Dedifferentiated amniotic fluid mesenchymal stem cell (primary cell): ENCODE measurements at regions not wholly inside any gene's neighbourhood (a gene's known extent, or its start where the extent isn't known, plus 50 kb on each side); places are given as distances from the start of the nearest gene placed in this dataset.

Source experiments
- DNase-seq: peaks from one replicate; pipeline ENCODE4 v3.0.0-alpha.2; 2016; ENCODE audit errors: extremely low spot score

GRCh38 chr5:58151414-58151813 is 308.5 kb downstream of the PLK2 start:
- no peak for DNase-seq

GRCh38 chr5:58150926-58151325 is 309.0 kb downstream of the PLK2 start:
- DNase-seq, result no peak

GRCh38 chr5:58149746-58150145 is 310.1 kb downstream of the PLK2 start:
- no peak for DNase-seq

DNA sequence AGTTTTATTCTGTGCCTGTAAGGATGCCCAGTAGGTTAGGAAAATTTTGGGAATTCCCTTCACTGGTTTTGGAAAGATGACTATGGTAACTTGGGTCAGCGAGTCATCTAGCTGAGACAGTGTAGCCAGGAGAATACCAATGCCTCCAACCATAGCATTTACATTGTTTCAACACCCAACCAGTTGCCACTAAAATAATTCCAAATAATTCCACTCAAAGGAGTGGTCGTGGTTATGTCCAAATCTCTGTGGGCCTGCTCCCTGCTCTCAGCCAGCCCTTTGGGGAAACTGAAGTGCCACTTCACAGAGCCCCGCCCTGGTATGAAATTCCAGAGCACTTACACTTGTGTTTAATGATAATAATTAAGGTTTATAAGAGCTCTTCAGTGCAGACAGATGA is 310.5 kb downstream of the PLK2 start:
- DNase-seq, result no peak

GRCh38 chr5:58148254-58148775 is 311.6 kb downstream of the PLK2 start:
- peak; percentile 45 for DNase-seq

- DNase-seq, result no peak
These were observed 314.4 kb downstream of the PLK2 start for GRCh38 chr5:58145397-58145934.

- no peak for DNase-seq
These were observed 316.2 kb downstream of the PLK2 start for GRCh38 chr5:58143727-58144126.

GRCh38 chr5:58143181-58143580 is 316.7 kb downstream of the PLK2 start:
- DNase-seq, result no peak

GRCh38 chr5:58138791-58139190 is 321.1 kb downstream of the PLK2 start:
- DNase-seq, result no peak

DNA sequence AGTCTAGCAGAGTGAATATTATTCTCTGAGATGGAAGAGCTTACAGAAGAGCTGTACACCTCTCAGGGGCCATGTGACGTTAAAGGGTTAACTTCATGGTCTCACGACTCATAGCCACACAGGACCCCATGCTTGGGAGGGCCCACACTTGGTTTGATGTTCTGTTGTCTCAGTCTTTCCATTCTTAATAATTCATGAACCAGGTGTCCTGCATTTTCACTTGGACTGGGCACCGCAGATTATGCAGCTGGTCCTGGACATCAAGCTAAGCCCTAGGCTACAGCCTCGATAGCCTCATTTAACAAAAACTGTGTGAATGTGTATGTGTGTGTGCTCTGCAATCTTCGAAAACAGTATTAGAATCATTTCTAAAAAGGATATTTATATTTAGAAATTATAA is 323.5 kb downstream of the PLK2 start:
- no peak for DNase-seq

DNA sequence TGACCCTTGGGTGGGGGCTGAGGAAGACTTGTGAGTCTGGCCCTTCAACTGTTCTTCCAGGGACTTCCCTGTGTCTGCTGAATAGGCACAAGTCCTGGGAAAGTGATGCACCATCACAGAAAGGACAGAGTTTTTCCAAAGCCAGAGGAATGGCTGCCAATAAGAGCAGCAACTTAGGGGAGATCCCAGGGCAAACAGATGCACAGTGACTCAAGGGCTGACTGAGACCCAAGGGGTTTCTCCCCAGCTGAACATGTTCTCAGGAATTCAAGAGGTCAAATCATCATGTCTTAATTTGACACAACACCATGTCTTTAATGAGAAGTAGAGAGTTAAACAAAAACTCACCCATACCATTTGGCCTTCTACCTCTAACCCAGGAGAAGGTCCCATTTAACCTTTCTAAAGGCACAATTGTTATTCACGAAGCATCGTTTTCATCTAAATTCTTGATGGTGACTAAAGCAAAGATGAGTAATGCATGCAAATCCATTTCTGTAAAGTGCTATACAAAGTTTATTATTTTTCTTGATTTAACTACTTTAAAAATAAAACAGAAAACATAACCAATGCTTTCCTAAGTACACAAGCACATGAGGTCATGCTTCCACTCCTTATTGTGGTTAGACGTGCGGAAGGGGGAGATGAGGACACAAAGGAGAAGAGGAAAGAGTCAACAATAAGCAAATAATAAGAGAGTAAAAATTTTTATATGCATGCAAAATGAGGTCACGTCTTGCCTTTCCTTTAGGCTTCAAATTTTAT is 324.1 kb downstream of the PLK2 start:
- DNase-seq, result no peak

DNA sequence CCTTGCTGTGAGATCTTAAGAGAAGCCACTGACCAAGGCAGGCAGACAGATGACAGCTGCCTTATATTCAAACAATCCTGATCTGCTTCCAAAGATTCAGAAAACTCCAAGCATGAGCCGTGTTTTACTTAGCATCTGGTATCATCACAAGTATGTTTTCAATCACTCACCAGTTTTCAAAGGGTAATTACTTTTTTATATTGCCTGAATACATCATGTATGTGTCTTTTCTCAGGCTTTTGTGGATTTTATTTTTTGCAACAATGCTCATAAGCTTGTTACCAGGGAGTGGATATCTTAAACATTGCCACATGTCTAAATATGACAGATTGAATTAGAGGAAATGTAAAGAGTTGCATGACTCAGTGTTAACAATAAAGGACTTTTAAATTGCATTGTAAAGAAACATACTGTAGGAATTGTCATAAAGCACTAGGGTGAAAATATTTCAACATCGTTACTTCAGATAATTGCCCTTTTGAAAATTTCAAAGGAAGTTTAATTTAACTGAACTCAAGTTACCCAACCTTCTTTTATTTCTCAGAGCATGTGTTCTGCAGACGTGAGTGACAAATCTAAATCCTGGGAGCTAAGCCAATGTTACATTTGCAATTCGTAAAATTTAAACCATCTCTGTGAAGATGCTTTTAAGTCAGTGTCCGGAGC is 326.1 kb downstream of the PLK2 start:
- DNase-seq, result peak; percentile 82

DNA sequence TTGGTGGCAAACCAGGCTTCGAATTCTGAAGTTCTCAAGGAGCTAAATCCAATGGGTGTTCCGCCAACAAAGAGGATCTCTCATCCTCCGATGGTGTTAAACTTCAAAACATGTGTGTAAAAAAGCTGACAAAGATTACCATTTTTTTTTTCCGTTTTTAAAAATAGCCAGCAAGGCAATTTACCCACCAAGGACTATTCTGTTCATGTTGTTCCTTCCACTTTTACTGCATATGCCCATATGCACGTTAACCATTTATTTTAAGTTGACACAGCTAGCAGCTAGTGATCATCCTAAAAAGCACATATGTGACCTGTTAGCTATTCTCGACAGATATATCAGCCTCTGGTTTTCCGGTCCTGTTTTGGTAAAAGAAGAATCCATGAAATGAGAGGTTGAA is 326.7 kb downstream of the PLK2 start:
- no peak for DNase-seq

- DNase-seq, result no peak
These were observed 332.3 kb downstream of the PLK2 start for GRCh38 chr5:58127255-58128220.

- DNase-seq, result no peak
These were observed 336.4 kb downstream of the PLK2 start for GRCh38 chr5:58123501-58123900.

- DNase-seq, result no peak
These were observed 337.0 kb downstream of the PLK2 start for GRCh38 chr5:58122848-58123392.

GRCh38 chr5:58122157-58122556 is 337.7 kb downstream of the PLK2 start:
- DNase-seq, result no peak

GRCh38 chr5:58121391-58121790 is 338.5 kb downstream of the PLK2 start:
- DNase-seq, result no peak

DNA sequence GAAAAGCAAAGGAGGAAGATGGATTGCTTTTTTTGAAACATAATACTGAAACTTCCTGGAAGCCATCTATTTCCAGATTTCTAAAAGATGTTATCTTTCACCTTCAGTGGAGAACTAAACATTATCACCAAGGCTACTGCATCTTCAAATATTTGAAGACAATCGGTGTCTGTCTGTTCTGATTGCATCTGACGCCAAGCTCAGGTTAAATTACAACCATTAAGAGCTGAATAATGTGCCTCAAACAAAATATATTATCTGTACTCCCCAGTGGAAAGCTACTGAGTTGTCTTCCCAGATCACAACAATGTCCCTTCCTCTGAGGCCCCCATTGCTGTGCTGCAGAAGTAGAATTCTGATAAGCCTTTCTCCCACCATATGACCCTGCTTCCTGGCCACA is 342.3 kb downstream of the PLK2 start:
- no peak for DNase-seq

DNA sequence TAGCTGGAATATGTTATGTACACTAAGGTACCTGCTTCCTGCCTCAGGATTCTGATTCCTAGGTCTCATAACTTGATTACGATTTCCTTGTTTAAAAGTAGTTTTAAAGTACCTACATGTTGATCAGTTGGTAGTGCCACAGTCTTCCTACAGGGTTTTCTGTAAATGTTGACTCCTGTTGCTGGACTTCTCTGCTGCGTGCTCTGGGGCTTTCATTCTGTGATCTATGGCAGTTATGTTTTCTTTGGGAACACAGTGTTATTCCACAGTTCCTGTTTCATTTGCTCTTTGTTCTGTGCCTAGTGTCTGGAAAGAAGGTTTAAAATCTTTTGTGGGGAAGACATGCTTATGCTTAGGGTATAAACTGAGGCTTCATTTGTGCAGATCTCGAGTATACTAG is 343.5 kb downstream of the PLK2 start:
- DNase-seq, result no peak

GRCh38 chr5:58115811-58116210 is 344.1 kb downstream of the PLK2 start:
- DNase-seq, result no peak

- no peak for DNase-seq
These were observed 345.6 kb downstream of the PLK2 start for GRCh38 chr5:58114324-58114723.
